GM19328 (cell line): ENCODE measurements at regions not wholly inside any gene's neighbourhood (a gene's known extent, or its start where the extent isn't known, plus 50 kb on each side); places are given as distances from the start of the nearest gene placed in this dataset.
"Not testable (repeated sequence)": the region's sequence is repeated elsewhere in the genome, so short reads cannot be mapped to it uniquely, and the experiment has no call there.

ENCODE experiments used
- ATAC-seq: cut with Tn5 transposase; IDR thresholded peaks from one replicate; pipeline ENCODE4 v1.9.1; 2021; ENCODE audit warnings: mild to moderate bottlenecking, moderate library complexity; ENCODE audit not compliant: unreplicated experiment

- ATAC-seq = not testable (repeated sequence)
Measured at GRCh38 chr16:46388354-46388753, 232.8 kb downstream of the SHCBP1 start.

- ATAC-seq = not testable (repeated sequence)
Measured at GRCh38 chr16:46387720-46388119, 233.5 kb downstream of the SHCBP1 start.

DNA sequence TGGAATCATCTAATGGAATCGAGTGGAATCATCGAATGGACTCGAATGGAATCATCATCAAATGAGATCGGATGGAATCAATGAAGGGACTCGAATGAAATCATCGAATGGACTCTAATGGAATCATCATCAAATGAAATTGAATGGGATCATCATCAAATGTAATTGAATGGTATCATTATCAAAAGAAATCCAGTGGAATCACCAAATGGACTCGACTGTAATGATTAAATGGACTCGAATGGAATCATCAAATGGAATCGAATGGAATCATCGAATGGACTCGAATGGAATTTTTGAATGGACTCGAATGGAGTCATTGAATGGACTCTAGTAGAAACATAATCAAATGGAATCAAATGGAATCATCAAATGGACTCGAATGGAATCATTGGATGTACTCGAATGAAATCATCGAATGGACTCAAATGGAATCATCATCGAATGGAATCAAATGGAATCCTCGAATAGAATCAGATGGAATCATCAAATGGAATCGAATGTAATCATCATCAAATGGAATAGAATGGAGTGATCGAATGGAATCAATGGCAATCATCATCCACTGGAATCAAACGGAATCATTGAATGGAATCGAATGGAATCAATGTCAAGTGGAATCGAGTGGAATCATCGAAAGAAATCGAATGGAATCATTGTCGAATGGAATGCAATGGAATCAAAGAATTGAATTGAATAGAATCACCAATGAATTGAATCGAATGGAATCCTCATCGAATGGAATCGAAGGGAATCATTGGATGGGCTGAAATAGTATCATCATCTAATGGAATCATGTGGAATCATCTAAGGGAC, 234.2 kb downstream of the SHCBP1 start:
- ATAC-seq = peak; percentile 9

DNA sequence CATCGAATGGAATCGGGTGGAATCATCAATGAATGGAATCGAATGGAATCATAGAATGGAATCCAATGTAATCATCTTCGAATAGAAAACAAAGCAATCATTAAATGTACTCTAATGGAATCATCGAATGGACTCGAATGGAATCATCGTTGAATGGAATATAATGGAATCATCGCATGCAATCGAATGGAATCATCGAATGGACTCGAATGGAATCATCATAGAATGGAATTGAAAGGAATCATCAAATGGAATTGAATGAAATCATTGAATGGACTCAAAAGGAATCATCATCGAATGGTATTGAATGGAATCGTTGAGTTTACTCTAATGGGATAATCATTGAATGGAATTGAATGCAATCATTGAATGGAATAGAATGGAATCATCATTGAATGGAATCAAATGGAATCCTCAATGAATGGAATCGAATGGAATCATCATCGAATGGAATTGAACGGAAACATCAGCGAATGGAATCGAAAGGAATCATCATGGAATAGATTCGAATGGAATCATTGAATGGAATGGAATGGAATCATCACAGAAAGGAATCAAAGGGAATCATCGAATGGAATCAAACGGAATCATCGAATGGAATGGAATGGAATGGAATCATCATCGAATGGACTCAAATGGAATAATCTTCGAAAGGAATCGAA, 234.9 kb downstream of the SHCBP1 start:
- ATAC-seq = not testable (repeated sequence)

GRCh38 chr16:46384285-46385061, 236.7 kb downstream of the SHCBP1 start:
- ATAC-seq = not testable (repeated sequence)

GRCh38 chr16:46383581-46383980, 237.6 kb downstream of the SHCBP1 start:
- ATAC-seq = not testable (repeated sequence)

- not testable (repeated sequence) for ATAC-seq
Measured at GRCh38 chr16:46382791-46383541, 238.2 kb downstream of the SHCBP1 start.

DNA sequence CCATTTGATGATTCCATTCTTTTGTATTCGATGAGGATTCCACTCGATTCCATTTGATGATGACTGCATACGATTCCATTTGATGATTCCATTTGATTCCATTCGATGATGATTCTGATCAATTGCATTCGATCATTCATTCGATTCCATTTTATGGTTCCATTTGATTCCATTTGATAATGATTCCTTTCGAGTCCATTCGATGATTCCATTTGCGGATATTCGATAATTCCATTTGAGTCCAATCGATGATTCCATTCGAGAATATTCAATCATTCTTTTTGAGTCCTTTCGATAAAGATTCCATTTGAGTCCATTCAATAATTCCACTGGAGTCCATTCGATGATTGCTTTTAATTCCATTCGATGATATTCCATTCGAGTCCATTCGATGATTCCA, 239.1 kb downstream of the SHCBP1 start:
- not testable (repeated sequence) for ATAC-seq

DNA sequence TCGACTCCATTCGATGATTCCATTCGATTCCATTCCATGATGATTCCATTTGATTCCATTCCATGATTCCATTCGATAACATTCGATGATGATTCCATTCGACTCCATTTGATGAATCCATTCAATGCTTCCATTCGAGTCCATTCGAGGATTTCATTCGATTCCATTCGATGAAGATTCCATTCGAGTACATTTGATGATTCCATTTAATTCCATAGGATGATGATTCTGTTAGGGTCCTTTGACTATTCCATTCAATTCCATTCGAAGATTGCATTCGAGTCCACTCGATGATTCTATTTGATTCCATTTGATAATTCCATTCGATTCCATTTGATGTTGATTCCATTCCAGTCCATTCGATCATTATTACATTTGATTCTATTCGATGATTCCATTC, 239.8 kb downstream of the SHCBP1 start:
- ATAC-seq = not testable (repeated sequence)
